GM20000 (cell line): ENCODE measurements at regions not wholly inside any gene's neighbourhood (a gene's known extent, or its start where the extent isn't known, plus 50 kb on each side); places are given as distances from the start of the nearest gene placed in this dataset.

Experiments used
- DNase-seq: peaks from one replicate; pipeline ENCODE4 v3.0.0; 2012; ENCODE audit warnings: low spot score
- TF ChIP-seq, protein P1 (sequence below): IDR thresholded peaks from 2 replicates; pipeline ENCODE4 v1.5.1; 2012; ENCODE audit warnings: mild to moderate bottlenecking, control low read depth; ENCODE audit errors: extremely low read depth, missing control alignments

DNA sequence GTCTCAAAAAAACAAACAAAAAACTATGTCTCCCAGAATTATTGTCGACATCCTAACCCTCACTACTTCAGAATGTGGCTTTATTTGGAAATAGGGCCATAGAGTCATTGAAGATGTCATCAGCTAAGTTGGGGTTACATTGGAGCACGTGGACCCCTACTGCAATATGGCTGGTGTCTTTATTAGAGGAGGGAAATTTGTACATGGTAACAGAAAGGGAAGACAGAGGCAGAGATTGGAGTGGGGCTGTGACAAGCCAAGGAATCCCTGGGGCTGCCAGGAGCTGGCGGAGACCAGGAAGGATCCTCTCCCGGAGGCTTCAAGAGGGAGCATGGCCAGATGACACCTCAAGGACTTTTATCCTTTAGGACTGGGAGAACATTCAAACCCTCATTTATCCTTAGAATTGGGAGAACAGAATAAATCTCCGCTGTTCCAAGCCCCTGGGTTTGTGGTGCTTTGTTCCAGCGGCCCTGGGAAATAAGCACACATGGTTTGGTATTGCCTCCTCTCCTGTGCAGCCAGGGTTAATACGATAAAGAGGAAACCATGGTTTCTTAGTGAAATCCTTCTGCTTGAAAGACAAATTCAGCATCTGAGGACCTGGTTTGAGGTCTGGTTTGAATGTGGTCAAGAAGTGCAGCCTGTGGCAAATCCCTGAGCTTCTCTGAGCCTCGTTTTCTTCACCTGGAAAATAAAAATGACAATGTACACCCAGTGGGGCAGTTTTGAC, 184.7 kb downstream of the MYCN start:
- TF ChIP-seq, protein P1, sequence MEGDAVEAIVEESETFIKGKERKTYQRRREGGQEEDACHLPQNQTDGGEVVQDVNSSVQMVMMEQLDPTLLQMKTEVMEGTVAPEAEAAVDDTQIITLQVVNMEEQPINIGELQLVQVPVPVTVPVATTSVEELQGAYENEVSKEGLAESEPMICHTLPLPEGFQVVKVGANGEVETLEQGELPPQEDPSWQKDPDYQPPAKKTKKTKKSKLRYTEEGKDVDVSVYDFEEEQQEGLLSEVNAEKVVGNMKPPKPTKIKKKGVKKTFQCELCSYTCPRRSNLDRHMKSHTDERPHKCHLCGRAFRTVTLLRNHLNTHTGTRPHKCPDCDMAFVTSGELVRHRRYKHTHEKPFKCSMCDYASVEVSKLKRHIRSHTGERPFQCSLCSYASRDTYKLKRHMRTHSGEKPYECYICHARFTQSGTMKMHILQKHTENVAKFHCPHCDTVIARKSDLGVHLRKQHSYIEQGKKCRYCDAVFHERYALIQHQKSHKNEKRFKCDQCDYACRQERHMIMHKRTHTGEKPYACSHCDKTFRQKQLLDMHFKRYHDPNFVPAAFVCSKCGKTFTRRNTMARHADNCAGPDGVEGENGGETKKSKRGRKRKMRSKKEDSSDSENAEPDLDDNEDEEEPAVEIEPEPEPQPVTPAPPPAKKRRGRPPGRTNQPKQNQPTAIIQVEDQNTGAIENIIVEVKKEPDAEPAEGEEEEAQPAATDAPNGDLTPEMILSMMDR, result no peak
- DNase-seq, result no peak

DNA sequence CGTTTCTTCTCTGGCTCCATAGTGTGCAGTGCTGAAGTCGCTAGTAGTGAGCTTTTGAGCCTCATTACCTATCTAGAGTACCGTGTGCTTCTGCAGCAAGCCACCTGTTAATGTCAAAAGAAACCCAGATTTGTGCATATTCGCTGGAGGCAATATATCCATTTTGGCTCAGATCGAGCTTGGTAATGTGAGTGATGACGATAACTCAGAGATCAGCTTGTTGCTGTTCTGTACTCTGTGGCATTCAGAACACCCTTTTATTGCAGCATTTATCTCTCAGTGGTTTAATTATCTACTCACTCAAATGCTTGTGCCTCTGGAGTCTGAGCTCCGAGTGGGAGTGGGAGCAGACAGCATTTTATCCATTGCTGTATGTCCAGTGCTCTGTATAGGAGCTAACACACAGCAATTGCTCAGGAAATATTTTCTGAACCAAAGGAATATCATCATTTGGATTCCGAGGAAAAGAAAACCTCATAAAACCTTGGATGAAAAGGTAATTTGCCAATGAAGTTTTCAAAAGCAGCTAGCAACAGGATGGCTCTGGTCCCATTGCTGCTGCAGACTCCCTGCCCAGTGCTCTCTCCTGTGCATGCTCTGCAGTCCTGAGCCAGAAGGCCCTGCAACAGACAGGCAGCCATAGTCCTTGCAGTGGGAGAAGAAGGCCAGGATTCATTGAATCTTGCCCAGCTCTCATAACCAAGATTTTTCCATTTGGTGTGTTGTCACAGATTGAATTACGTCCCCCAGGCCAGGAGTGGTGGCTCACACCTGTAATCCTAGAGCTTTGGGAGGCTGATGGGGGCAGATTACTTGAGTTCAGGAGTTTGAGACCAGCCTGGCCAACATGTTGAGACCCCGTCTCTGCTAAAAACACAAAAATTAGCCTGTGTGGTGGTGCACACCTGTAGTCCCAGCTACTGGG, 183.8 kb downstream of the MYCN start:
- TF ChIP-seq, protein P1, result no peak
- DNase-seq, result no peak

DNA sequence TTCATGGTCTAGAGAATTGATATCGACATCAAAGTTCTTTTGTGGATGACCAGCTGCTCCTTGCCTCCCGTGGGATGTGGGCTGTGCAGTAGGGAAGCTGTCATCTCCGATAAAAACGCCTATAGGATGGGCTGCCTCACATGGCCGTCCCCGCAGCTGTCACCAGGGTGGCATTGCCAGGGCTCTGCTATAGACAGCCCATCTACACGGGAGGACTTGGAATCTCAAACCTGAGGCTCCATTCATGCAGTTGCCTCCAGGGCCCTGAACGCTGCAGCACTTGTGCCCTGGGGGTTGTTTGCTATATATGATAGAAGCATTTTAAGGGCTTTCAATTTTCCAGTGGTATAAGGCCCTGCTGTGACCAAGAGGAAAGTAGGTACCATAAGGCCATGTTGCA, 183.1 kb downstream of the MYCN start:
- TF ChIP-seq, protein P1, result no peak
- DNase-seq, result no peak

DNA sequence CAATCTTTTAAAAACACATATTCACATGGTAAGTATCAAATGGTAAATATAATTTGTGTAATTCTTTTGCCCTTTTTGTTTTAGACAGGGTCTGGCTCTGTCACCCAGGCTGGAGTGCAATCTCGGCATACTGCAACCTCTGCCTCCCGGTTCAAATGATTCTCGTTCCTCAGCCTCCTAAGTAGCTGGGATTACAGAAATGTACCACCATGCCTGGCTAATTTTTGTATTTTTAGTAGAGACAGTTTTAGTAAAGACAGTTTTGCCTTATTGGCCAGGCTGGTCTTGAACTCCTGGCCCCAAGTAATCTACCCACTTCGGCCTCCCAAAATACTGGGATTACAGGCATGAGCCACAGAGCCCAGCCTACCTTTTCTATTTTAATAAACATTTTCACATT, 182.2 kb downstream of the MYCN start:
- DNase-seq, result no peak
- TF ChIP-seq, protein P1, result no peak

DNA sequence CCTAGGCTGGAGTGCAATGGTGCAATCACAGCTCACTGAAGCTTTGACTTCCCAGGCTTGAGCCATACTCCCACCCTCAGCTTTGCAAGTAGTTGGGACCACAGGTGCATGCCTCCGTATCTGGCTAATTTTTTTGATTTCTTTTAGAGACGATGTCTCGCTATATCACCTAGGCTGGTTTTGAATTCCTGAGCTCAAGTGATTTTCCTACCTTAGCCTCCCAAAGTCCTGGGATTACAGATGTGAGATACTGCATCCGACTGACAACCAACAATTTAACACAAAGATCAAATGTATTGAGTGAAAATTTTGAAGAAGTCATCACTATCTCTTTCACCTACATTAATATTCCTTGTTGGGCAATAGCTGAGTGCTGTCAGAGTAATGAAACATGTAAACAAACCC, 181.6 kb downstream of the MYCN start:
- TF ChIP-seq, protein P1, result no peak
- DNase-seq, result no peak

DNA sequence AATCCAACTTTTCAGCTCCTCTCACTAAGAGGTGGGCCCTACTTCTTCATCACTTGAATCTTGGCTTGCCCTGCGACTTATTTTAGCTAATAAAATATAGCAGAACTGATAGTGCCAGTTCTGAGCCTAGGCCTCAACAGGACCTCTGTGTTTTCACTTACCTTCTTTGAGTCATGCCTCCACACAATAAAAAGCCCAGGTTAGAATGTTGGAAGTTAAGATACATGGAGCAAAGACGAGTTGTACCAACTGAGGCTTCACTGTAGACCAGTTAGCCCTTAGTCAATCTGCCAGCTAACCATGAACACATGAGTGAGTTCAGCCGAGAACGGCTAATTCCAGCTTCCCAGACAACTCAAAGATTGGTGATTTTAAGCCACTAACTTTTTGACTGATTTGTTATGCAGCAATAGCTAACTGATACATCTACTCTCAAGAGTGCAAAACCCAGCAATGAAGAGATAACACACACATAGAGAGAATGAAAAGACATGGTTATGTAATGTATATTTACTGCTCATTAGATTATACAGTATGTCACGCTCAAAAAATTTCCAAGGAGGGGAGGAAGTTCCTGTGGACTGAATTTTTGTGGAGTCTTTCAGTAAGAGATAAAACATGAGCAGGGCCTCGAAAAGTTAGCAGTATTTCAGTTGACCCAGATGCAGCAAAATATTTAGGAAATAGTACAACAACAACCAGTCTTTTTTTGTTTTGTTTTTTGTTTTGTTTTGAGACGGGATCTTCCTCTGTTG, 181.1 kb downstream of the MYCN start:
- DNase-seq, result no peak
- TF ChIP-seq, protein P1, result no peak
